ENCODE measurements at regions not wholly inside any gene's neighbourhood (a gene's known extent, or its start where the extent isn't known, plus 50 kb on each side); places are given as distances from the start of the nearest gene placed in this dataset.

GRCh38 chr11:92794783-92795182 is 174.7 kb upstream of the MTNR1B start:
- no peak for DNase-seq (ENCODE audit: low spot score)

GRCh38 chr11:92796744-92797143 is 172.7 kb upstream of the MTNR1B start:
- no peak for DNase-seq (ENCODE audit: low spot score)

- DNase-seq (ENCODE audit: low spot score) = no peak
Observed at GRCh38 chr11:92797874-92798273, 171.6 kb upstream of the MTNR1B start.

GRCh38 chr11:92801685-92802084 is 167.8 kb upstream of the MTNR1B start:
- DNase-seq (ENCODE audit: low spot score) = no peak

GRCh38 chr11:92802644-92803043 is 166.8 kb upstream of the MTNR1B start:
- no peak for DNase-seq (ENCODE audit: low spot score)

- DNase-seq (ENCODE audit: low spot score) = no peak
Observed at GRCh38 chr11:92803391-92803790, 166.1 kb upstream of the MTNR1B start.

- no peak for DNase-seq (ENCODE audit: low spot score)
Observed at GRCh38 chr11:92804388-92804966, 165.0 kb upstream of the MTNR1B start.

- DNase-seq (ENCODE audit: low spot score) = no peak
Observed at GRCh38 chr11:92808022-92808421, 161.4 kb upstream of the MTNR1B start.

GRCh38 chr11:92810423-92811064 is 158.9 kb upstream of the MTNR1B start:
- DNase-seq (ENCODE audit: low spot score) = no peak

GRCh38 chr11:92811341-92811740 is 158.1 kb upstream of the MTNR1B start:
- peak; percentile 28 for DNase-seq (ENCODE audit: low spot score)

GRCh38 chr11:92812841-92813240 is 156.6 kb upstream of the MTNR1B start:
- DNase-seq (ENCODE audit: low spot score) = no peak

- no peak for DNase-seq (ENCODE audit: low spot score)
Observed at GRCh38 chr11:92819830-92820229, 149.6 kb upstream of the MTNR1B start.

- no peak for DNase-seq (ENCODE audit: low spot score)
Observed at GRCh38 chr11:92820860-92821259, 148.6 kb upstream of the MTNR1B start.

GRCh38 chr11:92822410-92822809 is 147.0 kb upstream of the MTNR1B start:
- no peak for DNase-seq (ENCODE audit: low spot score)

- no peak for DNase-seq (ENCODE audit: low spot score)
Observed at GRCh38 chr11:92826136-92826535, 143.3 kb upstream of the MTNR1B start.

GRCh38 chr11:92826603-92827002 is 142.8 kb upstream of the MTNR1B start:
- no peak for DNase-seq (ENCODE audit: low spot score)

- no peak for DNase-seq (ENCODE audit: low spot score)
Observed at GRCh38 chr11:92827132-92827531, 142.3 kb upstream of the MTNR1B start.

- DNase-seq (ENCODE audit: low spot score) = no peak
Observed at GRCh38 chr11:92828556-92828955, 140.9 kb upstream of the MTNR1B start.

- DNase-seq (ENCODE audit: low spot score) = no peak
Observed at GRCh38 chr11:92829121-92829520, 140.3 kb upstream of the MTNR1B start.

GRCh38 chr11:92829671-92830070 is 139.8 kb upstream of the MTNR1B start:
- DNase-seq (ENCODE audit: low spot score) = no peak

- no peak for DNase-seq (ENCODE audit: low spot score)
Observed at GRCh38 chr11:92830377-92831155, 138.9 kb upstream of the MTNR1B start.

- DNase-seq (ENCODE audit: low spot score) = no peak
Observed at GRCh38 chr11:92834296-92835020, 135.0 kb upstream of the MTNR1B start.

- DNase-seq (ENCODE audit: low spot score) = no peak
Observed at GRCh38 chr11:92837595-92837994, 131.9 kb upstream of the MTNR1B start.

Data from Ammon's horn (tissue), 1 donor.